ENCODE measurements at regions not wholly inside any gene's neighbourhood (a gene's known extent, or its start where the extent isn't known, plus 50 kb on each side); places are given as distances from the start of the nearest gene placed in this dataset.
"Not testable (repeated sequence)": the region's sequence is repeated elsewhere in the genome, so short reads cannot be mapped to it uniquely, and the experiment has no call there.

DNA sequence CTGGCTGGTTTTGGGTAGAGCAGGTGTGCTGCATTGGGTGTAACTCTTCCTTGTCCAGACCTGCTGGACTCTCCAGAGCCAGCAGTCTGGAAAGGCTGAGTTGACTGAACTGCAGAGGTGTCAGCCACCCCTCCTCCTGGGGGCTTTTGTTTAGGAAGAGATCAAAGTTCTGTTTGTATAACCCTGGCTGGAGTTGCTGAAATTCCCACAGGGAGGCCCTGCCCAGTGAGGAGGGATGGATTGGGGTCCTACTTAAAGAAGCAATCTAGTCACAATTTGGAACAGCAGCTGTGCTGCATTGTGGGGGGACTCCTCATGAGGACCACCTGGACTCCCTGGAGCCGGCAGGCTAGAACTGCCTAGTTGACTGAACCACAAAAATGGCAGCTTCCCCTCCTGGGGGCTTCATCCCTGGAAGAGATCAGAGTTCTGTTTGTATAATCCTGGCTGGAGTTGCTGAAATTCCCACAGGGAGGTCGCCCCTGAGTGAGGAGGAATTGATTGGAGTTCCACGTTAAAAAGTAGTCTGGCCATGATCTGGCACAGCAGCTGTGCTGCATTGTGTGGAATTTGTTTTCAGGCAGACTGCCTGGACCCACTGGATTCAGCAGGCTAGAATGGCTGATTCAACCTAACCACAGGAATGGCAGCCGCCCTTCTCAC lies 264.9 kb upstream of the ZC4H2 start:
- Mint-ChIP-seq H3K27ac (no peak overlapping the region), H3K4me3 (no peak overlapping the region), H3K36me3 (peaks cover 0 to 36% (median 13%) of the 10 kb centered on the region in 5 donors), H3K4me1 (no peaks in the 10 kb centered on the region), H3K27me3 (no peaks in the 10 kb centered on the region), H3K9me3 (peaks cover 6 to 91% (median 48%) of the 10 kb centered on the region in 11 donors)
- Histone ChIP-seq H3K4me3 (ENCODE audit: low read length) (no peak overlapping the region), H3K27ac (ENCODE audit: low read depth, low read length) (no peak overlapping the region), H3K9me3 (ENCODE audit: control insufficient read depth in 2 of 3, low read length in 3 of 3) (peaks cover 0 to 36% (median 7%) of the 10 kb centered on the region in 3 experiments), H3K4me1 (ENCODE audit: control insufficient read depth in 2 of 2, insufficient read depth in 2 of 2, low read length in 2 of 2) (no peaks in the 10 kb centered on the region), H3K27me3 (ENCODE audit: control insufficient read depth in 2 of 2, insufficient read depth in 2 of 2, low read length in 2 of 2) (no peaks in the 10 kb centered on the region), H3K36me3 (ENCODE audit: control insufficient read depth in 2 of 3, insufficient read depth in 3 of 3, low read length in 3 of 3) (no peaks in the 10 kb centered on the region)
- POLR2A ChIA-PET: no interaction called here
- intact Hi-C loops (cut with micrococcal nuclease): no loop called here
- CTCF ChIA-PET: no interaction called here
- ATAC-seq (no peak), DNase-seq (no peak)

DNA sequence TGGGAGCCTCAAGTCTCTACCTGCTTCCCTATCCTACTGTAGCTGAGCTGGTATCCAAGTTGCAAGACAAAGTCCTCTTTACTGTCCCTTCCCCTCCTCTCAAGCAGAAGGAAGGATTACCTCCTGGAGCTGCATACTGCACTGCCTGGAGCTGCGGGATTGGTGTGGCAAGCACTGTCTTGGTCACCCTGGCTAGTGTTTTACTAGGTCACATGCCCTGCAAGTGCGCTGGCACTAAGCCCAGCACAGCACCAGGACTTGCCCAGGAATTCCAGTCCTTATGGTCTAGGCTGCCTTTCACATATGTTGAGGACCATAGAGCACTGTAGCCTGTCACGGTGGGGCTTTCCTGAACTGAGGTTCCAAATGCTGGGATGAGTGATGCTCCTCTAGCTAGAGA lies 227.3 kb upstream of the ZC4H2 start:
- DNase-seq (no peak), ATAC-seq (no peak)
- no peak overlapping the region for H3K27ac Mint-ChIP-seq
- ChIA-PET CTCF (no interaction called here), POLR2A (interaction anchor here (0.6 kb wide), 1 partner anchor 879 kb away, joined by 3 read pairs; no protein-coding TSS in a partner anchor)
- no peaks in the 10 kb centered on the region for H3K36me3 ChIP-seq (ENCODE audit: control insufficient read depth in 2 of 3, insufficient read depth in 3 of 3, low read length in 3 of 3)
- no peaks in the 10 kb centered on the region for H3K27me3 Mint-ChIP-seq
- no peak overlapping the region for H3K27ac ChIP-seq (ENCODE audit: low read depth, low read length)
- no peaks in the 10 kb centered on the region for H3K4me1 Mint-ChIP-seq
- no peak overlapping the region for H3K4me3 ChIP-seq (ENCODE audit: low read length)
- intact Hi-C loops (cut with micrococcal nuclease): no loop called here
- no peaks in the 10 kb centered on the region for H3K27me3 ChIP-seq (ENCODE audit: control insufficient read depth in 2 of 2, insufficient read depth in 2 of 2, low read length in 2 of 2)
- H3K4me3 Mint-ChIP-seq: no peak overlapping the region
- H3K9me3 Mint-ChIP-seq: peaks cover 0 to 66% (median 17%) of the 10 kb centered on the region in 11 donors
- no peaks in the 10 kb centered on the region for H3K4me1 ChIP-seq (ENCODE audit: control insufficient read depth in 2 of 2, insufficient read depth in 2 of 2, low read length in 2 of 2)
- H3K9me3 ChIP-seq (ENCODE audit: control insufficient read depth in 2 of 3, low read length in 3 of 3): no peaks in the 10 kb centered on the region
- H3K36me3 Mint-ChIP-seq: peaks cover 0 to 46% (median 38%) of the 10 kb centered on the region in 5 donors

- Mint-ChIP-seq H3K27ac (peak overlapping the region in 2 of 9 donors; percentile 42 to 54), H3K4me3 (peak overlapping the region in 9 of 10 donors; percentile 23 to 66 (median 59)), H3K27me3 (no peaks in the 10 kb centered on the region), H3K9me3 (peaks cover 0 to 61% (median 22%) of the 10 kb centered on the region in 11 donors), H3K4me1 (peaks cover 0 to 13% (median 5%) of the 10 kb centered on the region in 7 donors), H3K36me3 (peaks cover 0 to 30% (median 25%) of the 10 kb centered on the region in 5 donors)
- Histone ChIP-seq H3K27ac (ENCODE audit: low read depth, low read length) (no peak overlapping the region), H3K4me3 (ENCODE audit: low read length) (no peak overlapping the region), H3K36me3 (ENCODE audit: control insufficient read depth in 2 of 3, insufficient read depth in 3 of 3, low read length in 3 of 3) (no peaks in the 10 kb centered on the region), H3K9me3 (ENCODE audit: control insufficient read depth in 2 of 3, low read length in 3 of 3) (no peaks in the 10 kb centered on the region), H3K27me3 (ENCODE audit: control insufficient read depth in 2 of 2, insufficient read depth in 2 of 2, low read length in 2 of 2) (no peaks in the 10 kb centered on the region), H3K4me1 (ENCODE audit: control insufficient read depth in 2 of 2, insufficient read depth in 2 of 2, low read length in 2 of 2) (no peaks in the 10 kb centered on the region)
- DNase-seq: peak in 3 of 9 donors; percentile 1 to 3 (median 2)
- ATAC-seq: no peak
- ChIA-PET CTCF (no interaction called here), POLR2A (no interaction called here)
- intact Hi-C loops (cut with micrococcal nuclease): no loop called here
These were observed 220.6 kb upstream of the ZC4H2 start for GRCh38 chrX:65196758-65197360.

GRCh38 chrX:65195621-65196020 lies 219.4 kb upstream of the ZC4H2 start:
- H3K27ac Mint-ChIP-seq: no peak overlapping the region

GRCh38 chrX:65194547-65194946 lies 218.3 kb upstream of the ZC4H2 start:
- Histone ChIP-seq H3K4me3 (ENCODE audit: low read length) (no peak overlapping the region), H3K27ac (ENCODE audit: low read depth, low read length) (no peak overlapping the region), H3K4me1 (ENCODE audit: control insufficient read depth in 2 of 2, insufficient read depth in 2 of 2, low read length in 2 of 2) (no peaks in the 10 kb centered on the region), H3K9me3 (ENCODE audit: control insufficient read depth in 2 of 3, low read length in 3 of 3) (no peaks in the 10 kb centered on the region), H3K36me3 (ENCODE audit: control insufficient read depth in 2 of 3, insufficient read depth in 3 of 3, low read length in 3 of 3) (no peaks in the 10 kb centered on the region), H3K27me3 (ENCODE audit: control insufficient read depth in 2 of 2, insufficient read depth in 2 of 2, low read length in 2 of 2) (no peaks in the 10 kb centered on the region)
- H3K36me3 Mint-ChIP-seq: peaks cover 0 to 20% (median 12%) of the 10 kb centered on the region in 5 donors
- intact Hi-C loops (cut with micrococcal nuclease): no loop called here
- ChIA-PET POLR2A (no interaction called here), CTCF (interaction anchor here (0.7 kb wide), 1 partner anchor 181 kb away, joined by 4 read pairs; no protein-coding TSS in a partner anchor)
- H3K4me3 Mint-ChIP-seq: no peak overlapping the region
- H3K9me3 Mint-ChIP-seq: peaks cover 0 to 40% (median 17%) of the 10 kb centered on the region in 11 donors
- H3K27ac Mint-ChIP-seq: no peak overlapping the region
- no peak for ATAC-seq
- H3K4me1 Mint-ChIP-seq: peaks cover 0 to 13% (median 5%) of the 10 kb centered on the region in 7 donors
- no peaks in the 10 kb centered on the region for H3K27me3 Mint-ChIP-seq
- no peak for DNase-seq

More at GRCh38 chrX:65195621-65196020, 219.4 kb upstream of the ZC4H2 start:
- H3K4me1 ChIP-seq (ENCODE audit: control insufficient read depth in 2 of 2, insufficient read depth in 2 of 2, low read length in 2 of 2): no peaks in the 10 kb centered on the region
- no peaks in the 10 kb centered on the region for H3K36me3 ChIP-seq (ENCODE audit: control insufficient read depth in 2 of 3, insufficient read depth in 3 of 3, low read length in 3 of 3)
- no peaks in the 10 kb centered on the region for H3K27me3 ChIP-seq (ENCODE audit: control insufficient read depth in 2 of 2, insufficient read depth in 2 of 2, low read length in 2 of 2)
- Mint-ChIP-seq H3K4me1 (peaks cover 0 to 13% (median 5%) of the 10 kb centered on the region in 7 donors), H3K36me3 (peaks cover 0 to 24% (median 17%) of the 10 kb centered on the region in 5 donors), H3K9me3 (peaks cover 0 to 49% (median 17%) of the 10 kb centered on the region in 11 donors), H3K27me3 (no peaks in the 10 kb centered on the region), H3K4me3 (no peak overlapping the region)
- DNase-seq (no peak), ATAC-seq (no peak)
- no peak overlapping the region for H3K4me3 ChIP-seq (ENCODE audit: low read length)
- no peak overlapping the region for H3K27ac ChIP-seq (ENCODE audit: low read depth, low read length)
- ChIA-PET CTCF (no interaction called here), POLR2A (no interaction called here)
- H3K9me3 ChIP-seq (ENCODE audit: control insufficient read depth in 2 of 3, low read length in 3 of 3): no peaks in the 10 kb centered on the region
- intact Hi-C loops (cut with micrococcal nuclease): no loop called here

GRCh38 chrX:65163325-65163724 lies 187.1 kb upstream of the ZC4H2 start:
- H3K27ac Mint-ChIP-seq; H3K27ac ChIP-seq (ENCODE audit: low read depth, low read length); intact Hi-C loops (cut with micrococcal nuclease); H3K4me1 Mint-ChIP-seq; CTCF ChIA-PET; H3K27me3 ChIP-seq (ENCODE audit: control insufficient read depth in 2 of 2, insufficient read depth in 2 of 2, low read length in 2 of 2); H3K4me1 ChIP-seq (ENCODE audit: control insufficient read depth in 2 of 2, insufficient read depth in 2 of 2, low read length in 2 of 2); H3K27me3 Mint-ChIP-seq; POLR2A ChIA-PET; DNase-seq; H3K9me3 ChIP-seq (ENCODE audit: control insufficient read depth in 2 of 3, low read length in 3 of 3); ATAC-seq; H3K4me3 ChIP-seq (ENCODE audit: low read length); H3K36me3 ChIP-seq (ENCODE audit: control insufficient read depth in 2 of 3, insufficient read depth in 3 of 3, low read length in 3 of 3): not testable (repeated sequence)
- Mint-ChIP-seq H3K36me3 (peaks cover 9 to 64% (median 20%) of the 10 kb centered on the region in 5 donors), H3K9me3 (peaks cover 0 to 94% (median 41%) of the 10 kb centered on the region in 11 donors), H3K4me3 (peak overlapping the region in 2 of 10 donors; percentile 20 to 47)
